ENCODE measurements at regions not wholly inside any gene's neighbourhood (a gene's known extent, or its start where the extent isn't known, plus 50 kb on each side); places are given as distances from the start of the nearest gene placed in this dataset.
"Not testable (repeated sequence)": the region's sequence is repeated elsewhere in the genome, so short reads cannot be mapped to it uniquely, and the experiment has no call there.

GRCh38 chr6:125647391-125647790 is 102.0 kb upstream of the HEY2 start:
- intact Hi-C loops (cut with micrococcal nuclease): no loop called here

DNA sequence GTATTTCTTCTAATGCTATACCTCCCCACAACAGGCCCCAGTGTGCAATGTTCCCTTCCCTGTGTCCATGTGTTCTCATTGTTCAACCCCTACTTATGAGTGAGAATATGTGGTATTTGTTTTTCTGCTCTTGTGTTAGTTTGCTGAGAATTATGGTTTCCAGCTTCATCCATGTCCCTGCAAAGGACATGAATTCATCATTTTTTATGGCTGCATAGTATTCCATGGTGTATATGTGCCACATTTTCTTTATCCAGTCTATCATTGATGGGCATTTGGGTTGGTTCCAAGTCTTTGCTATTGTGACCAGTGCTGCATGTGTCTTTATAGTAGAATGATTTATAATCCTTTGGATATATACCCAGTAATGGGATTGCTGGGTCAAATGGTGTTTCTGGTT is 95.7 kb upstream of the HEY2 start:
- intact Hi-C loops (cut with micrococcal nuclease): not testable (repeated sequence)

- intact Hi-C loops (cut with micrococcal nuclease): no loop called here
Observed at GRCh38 chr6:125655511-125655910, 93.9 kb upstream of the HEY2 start.

GRCh38 chr6:125656287-125656870 is 93.1 kb upstream of the HEY2 start:
- intact Hi-C loops (cut with micrococcal nuclease): no loop called here

- intact Hi-C loops (cut with micrococcal nuclease): no loop called here
Observed at GRCh38 chr6:125658136-125658535, 91.3 kb upstream of the HEY2 start.

DNA sequence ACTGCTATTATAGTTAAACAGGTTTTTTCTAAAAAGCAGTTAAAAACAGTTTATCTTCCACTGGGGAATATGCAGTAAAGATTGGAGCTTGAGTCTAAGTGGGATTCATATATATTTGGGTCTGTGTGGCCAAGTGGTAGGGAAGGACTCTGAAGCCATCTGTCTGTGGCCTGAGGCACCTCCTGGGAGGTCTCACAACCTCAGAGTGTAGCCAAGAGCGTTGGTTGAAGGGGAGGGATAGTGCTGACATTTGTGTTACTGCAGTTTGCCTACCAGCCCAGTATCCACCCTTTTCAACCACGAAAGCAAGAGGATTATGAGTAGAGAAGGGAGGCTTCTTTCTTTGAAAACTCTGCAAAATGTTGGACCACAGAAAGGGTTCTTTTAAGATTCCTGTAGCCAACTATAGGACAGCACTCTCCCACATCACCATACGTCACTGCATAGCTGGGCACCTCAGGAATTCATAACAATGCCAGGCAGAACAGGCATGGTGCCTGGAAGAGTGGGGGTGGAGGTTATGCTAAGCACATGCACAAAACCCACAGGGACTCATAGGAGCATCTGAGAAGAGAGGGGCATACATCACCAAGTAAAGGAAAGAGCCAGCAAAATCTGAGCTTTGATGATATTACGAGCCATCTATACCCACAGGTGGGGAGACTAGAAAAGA is 90.5 kb upstream of the HEY2 start:
- intact Hi-C loops (cut with micrococcal nuclease): no loop called here

- intact Hi-C loops (cut with micrococcal nuclease): no loop called here
Observed at GRCh38 chr6:125659887-125660286, 89.5 kb upstream of the HEY2 start.

DNA sequence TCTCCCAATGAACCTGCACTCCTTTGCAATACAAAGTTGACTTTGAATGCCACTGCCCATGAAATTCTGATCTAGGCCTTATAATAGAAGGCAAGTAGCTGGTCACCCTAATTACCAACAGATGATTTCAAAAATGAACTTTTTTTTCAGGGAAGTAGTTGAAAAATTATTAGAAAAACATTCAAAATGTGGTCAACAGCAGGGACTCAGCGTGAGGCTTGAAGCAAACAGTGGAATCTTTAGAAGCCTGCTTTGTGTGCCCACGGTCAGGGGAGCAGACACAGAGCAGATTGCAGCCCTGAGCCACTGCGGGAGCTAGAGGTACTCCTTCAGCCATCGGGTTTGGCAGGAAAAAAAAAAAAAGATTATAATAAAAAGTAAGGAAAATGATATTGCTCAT is 87.1 kb upstream of the HEY2 start:
- intact Hi-C loops (cut with micrococcal nuclease): no loop called here

DNA sequence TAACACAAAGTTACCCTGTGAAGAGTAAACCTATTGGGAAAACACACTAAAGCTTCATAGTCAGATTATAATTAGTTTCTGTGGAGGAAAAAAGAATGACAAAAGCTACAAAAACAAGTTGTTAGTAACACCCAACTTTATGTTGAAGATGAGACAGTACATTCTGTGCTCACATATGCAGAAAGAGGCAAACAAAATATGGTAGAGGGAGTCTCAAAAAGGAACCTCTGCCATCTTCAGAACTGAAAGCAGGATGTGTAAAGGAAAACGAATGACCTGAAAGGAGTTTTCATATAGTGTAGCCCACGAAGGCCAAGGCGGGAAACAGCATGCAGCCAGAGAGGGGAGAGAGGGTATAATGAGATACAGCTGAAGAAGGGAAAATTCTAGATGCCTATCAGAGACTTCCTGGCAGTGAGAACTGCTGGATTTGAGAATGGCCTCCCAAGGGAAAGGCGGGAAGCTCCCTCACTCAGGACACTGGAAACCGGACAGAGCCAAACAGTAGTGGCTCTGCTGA is 84.1 kb upstream of the HEY2 start:
- intact Hi-C loops (cut with micrococcal nuclease): no loop called here

GRCh38 chr6:125667326-125667725 is 82.1 kb upstream of the HEY2 start:
- intact Hi-C loops (cut with micrococcal nuclease): no loop called here

- intact Hi-C loops (cut with micrococcal nuclease): no loop called here
Observed at GRCh38 chr6:125668071-125668470, 81.4 kb upstream of the HEY2 start.

DNA sequence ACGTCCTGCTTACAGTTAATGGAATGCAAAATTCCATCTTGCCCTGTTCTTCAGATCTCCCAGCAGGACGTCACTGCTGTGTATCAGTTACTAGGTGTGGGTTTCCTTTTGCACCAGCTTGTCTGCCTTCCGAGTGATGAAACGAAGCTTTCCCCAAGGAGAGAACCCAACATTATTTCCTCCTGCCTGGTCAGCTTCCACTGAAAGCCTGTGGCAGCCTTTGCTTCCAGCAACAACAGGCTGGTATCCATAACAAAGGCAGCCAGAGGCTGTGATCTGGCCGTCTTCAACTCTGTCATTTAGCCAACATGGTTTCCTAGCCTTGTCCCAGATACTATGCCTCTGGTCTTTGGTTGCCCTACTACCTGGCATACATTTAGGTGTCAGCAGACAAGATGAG is 78.9 kb upstream of the HEY2 start:
- intact Hi-C loops (cut with micrococcal nuclease): no loop called here

- intact Hi-C loops (cut with micrococcal nuclease): no loop called here
Observed at GRCh38 chr6:125671323-125671722, 78.1 kb upstream of the HEY2 start.

- intact Hi-C loops (cut with micrococcal nuclease): no loop called here
Observed at GRCh38 chr6:125674230-125674629, 75.2 kb upstream of the HEY2 start.

DNA sequence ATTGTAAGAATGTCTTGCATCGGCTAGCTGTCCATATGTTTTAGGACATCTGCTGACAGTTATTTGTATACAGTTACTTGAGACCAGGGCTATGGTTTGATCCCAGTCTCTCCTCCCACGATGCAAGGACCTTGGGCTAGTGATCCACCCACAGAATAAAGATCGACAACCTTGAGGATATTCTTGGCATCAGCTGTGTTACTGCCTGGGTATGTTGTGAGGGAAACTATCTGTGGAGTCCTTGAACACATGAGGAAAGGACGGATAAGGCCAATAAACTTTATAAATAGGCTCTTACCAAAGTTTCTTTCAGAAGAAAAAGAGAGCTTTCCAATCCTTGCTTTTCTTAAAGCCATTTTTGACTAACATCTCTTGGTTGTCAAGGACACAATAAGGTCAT is 70.8 kb upstream of the HEY2 start:
- intact Hi-C loops (cut with micrococcal nuclease): no loop called here

DNA sequence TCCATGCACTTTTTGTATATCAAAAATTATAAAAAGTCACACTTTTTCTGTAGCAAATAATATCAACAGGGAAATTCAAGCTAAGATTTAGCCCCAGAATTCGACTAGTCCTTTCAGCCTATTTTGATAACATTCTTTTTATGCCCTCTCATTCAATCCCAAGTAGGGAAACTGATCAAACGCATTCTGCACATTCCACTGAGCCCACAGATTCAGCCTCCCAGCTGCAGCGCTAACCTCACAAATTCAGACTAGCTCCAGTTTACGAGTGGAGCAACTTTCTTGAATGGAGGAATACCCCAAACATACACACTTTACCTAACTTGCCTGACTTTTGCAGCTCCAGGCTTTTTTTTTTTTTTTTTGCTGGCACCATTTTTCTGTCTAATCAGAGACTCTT is 70.3 kb upstream of the HEY2 start:
- intact Hi-C loops (cut with micrococcal nuclease): no loop called here

DNA sequence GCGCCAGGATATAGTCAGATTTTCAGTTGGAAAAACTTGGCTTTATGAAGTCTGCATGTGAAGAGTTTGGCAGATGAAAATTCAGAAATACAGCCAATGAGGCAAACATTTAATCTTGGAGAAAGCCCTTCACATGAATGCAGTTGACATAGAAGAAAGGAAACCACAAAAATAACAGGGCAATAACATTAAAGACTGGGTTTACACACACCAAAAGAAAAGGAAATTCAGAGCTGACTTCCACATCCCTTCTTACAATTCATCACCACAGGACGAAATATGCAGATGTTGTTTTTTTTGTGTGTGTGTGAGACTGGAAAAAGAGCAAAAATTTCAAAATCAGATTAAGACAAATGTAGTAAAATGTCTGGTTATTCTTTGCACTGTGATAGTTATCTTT is 69.8 kb upstream of the HEY2 start:
- intact Hi-C loops (cut with micrococcal nuclease): no loop called here

DNA sequence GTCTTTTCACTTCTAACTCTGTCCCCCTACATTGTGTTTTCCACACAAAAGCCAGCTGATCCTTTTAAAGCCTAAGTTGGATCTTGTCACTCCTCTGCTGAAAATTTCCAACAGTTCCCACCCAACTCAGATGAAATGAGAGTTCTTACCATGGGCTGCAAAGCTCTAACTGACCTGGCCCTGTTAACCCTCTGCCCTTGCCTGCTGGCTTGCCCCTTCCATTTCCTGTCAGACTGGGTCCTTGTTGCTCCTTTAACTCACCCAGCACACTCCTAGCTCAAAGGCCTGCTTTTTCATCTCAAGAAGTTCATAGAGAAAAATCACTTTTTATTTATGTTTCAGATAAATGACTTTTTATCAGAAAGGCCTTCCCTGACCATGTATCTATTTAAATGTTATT is 66.5 kb upstream of the HEY2 start:
- intact Hi-C loops (cut with micrococcal nuclease): no loop called here

GRCh38 chr6:125688138-125688537 is 61.3 kb upstream of the HEY2 start:
- intact Hi-C loops (cut with micrococcal nuclease): no loop called here

GRCh38 chr6:125693480-125693879 is 56.0 kb upstream of the HEY2 start:
- intact Hi-C loops (cut with micrococcal nuclease): no loop called here

GRCh38 chr6:125699591-125699990 is 49.8 kb upstream of the HEY2 start:
- intact Hi-C loops (cut with micrococcal nuclease): no loop called here

All from T-helper 1 cell treated with Interleukin-12 subunit alpha and Interleukin-12 subunit beta and Interleukin-4 antibody, amounts not matched to agents 30 ng/mL and 1 ng/mL, for 36 hours (primary cell).